BJ (cell line): ENCODE measurements at regions not wholly inside any gene's neighbourhood (a gene's known extent, or its start where the extent isn't known, plus 50 kb on each side); places are given as distances from the start of the nearest gene placed in this dataset.

Experiments
- CTCF ChIA-PET: fragments of 350-600 bp; formaldehyde crosslinking; extraction: SDS; loops from one replicate; lab custom pipeline; 2021; ENCODE audit warnings: antibody characterized with exemption, inconsistent platforms; lab: Yijun Ruan, JAX
- POLR2A ChIA-PET: fragments of 300-600 bp; sonication (Branson Sonifier 250); formaldehyde crosslinking; extraction: SDS; loops from one replicate; lab custom pipeline; 2021; ENCODE audit warnings: antibody characterized with exemption; lab: Charles Lee
- DNase-seq: peaks from one replicate; pipeline ENCODE4 v3.0.0-alpha.2; 2011; ENCODE audit warnings: low read depth
- H3K27me3 ChIP-seq: 2 replicates; pipeline ENCODE4 v1.6.0; 2011; ENCODE audit warnings: low read length; ENCODE audit not compliant: control insufficient read depth, insufficient read depth
- H3K36me3 ChIP-seq: 2 replicates; pipeline ENCODE4 v1.5.1; 2011; ENCODE audit warnings: low read length; ENCODE audit not compliant: control insufficient read depth, insufficient read depth
- H3K4me3 ChIP-seq: 2 replicates; pipeline ENCODE4 v1.5.1; 2011; ENCODE audit warnings: low read depth, mild to moderate bottlenecking, control low read depth, low read length
- TF ChIP-seq, protein P1 (sequence below): IDR thresholded peaks from 2 replicates; pipeline ENCODE4 v1.5.1; 2011; ENCODE audit warnings: low read depth, mild to moderate bottlenecking, control low read depth, inconsistent platforms, low read length, moderate library complexity; ENCODE audit not compliant: insufficient read depth

GRCh38 chr4:29319663-29320340, 1400.4 kb upstream of the PCDH7 start:
- Histone ChIP-seq H3K36me3 (no peaks in the 10 kb centered on the region), H3K4me3 (no peak overlapping the region), H3K27me3 (no peaks in the 10 kb centered on the region)
- CTCF ChIA-PET, result no interaction called here
- TF ChIP-seq, protein P1, sequence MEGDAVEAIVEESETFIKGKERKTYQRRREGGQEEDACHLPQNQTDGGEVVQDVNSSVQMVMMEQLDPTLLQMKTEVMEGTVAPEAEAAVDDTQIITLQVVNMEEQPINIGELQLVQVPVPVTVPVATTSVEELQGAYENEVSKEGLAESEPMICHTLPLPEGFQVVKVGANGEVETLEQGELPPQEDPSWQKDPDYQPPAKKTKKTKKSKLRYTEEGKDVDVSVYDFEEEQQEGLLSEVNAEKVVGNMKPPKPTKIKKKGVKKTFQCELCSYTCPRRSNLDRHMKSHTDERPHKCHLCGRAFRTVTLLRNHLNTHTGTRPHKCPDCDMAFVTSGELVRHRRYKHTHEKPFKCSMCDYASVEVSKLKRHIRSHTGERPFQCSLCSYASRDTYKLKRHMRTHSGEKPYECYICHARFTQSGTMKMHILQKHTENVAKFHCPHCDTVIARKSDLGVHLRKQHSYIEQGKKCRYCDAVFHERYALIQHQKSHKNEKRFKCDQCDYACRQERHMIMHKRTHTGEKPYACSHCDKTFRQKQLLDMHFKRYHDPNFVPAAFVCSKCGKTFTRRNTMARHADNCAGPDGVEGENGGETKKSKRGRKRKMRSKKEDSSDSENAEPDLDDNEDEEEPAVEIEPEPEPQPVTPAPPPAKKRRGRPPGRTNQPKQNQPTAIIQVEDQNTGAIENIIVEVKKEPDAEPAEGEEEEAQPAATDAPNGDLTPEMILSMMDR, result no peak
- DNase-seq, result no peak
- POLR2A ChIA-PET, result no interaction called here

- CTCF ChIA-PET, result no interaction called here
- no peak for DNase-seq
- Histone ChIP-seq H3K4me3 (no peak overlapping the region), H3K36me3 (no peaks in the 10 kb centered on the region), H3K27me3 (no peaks in the 10 kb centered on the region)
- POLR2A ChIA-PET, result no interaction called here
- TF ChIP-seq, protein P1, result no peak
Observed at GRCh38 chr4:29320947-29321620, 1399.1 kb upstream of the PCDH7 start.

GRCh38 chr4:29326004-29326403, 1394.2 kb upstream of the PCDH7 start:
- Histone ChIP-seq H3K36me3 (no peaks in the 10 kb centered on the region), H3K27me3 (no peaks in the 10 kb centered on the region), H3K4me3 (no peak overlapping the region)
- no peak for DNase-seq
- TF ChIP-seq, protein P1, result no peak
- CTCF ChIA-PET, result no interaction called here
- POLR2A ChIA-PET, result no interaction called here

GRCh38 chr4:29326816-29327215, 1393.4 kb upstream of the PCDH7 start:
- no peak overlapping the region for H3K4me3 ChIP-seq
- TF ChIP-seq, protein P1, result no peak
- no peaks in the 10 kb centered on the region for H3K27me3 ChIP-seq
- ChIA-PET CTCF (no interaction called here), POLR2A (no interaction called here)
- H3K36me3 ChIP-seq, result no peaks in the 10 kb centered on the region
- DNase-seq, result no peak

GRCh38 chr4:29336861-29337260, 1383.3 kb upstream of the PCDH7 start:
- ChIA-PET POLR2A (no interaction called here), CTCF (no interaction called here)
- TF ChIP-seq, protein P1, result no peak
- Histone ChIP-seq H3K27me3 (no peaks in the 10 kb centered on the region), H3K36me3 (no peaks in the 10 kb centered on the region), H3K4me3 (no peak overlapping the region)
- DNase-seq, result no peak
